Sigmoid colon (tissue), 6 donors: ENCODE measurements at regions not wholly inside any gene's neighbourhood (a gene's known extent, or its start where the extent isn't known, plus 50 kb on each side); places are given as distances from the start of the nearest gene placed in this dataset.

Experiments
- DNase-seq: peaks from one replicate; pipeline ENCODE4 v3.0.0-alpha.2; 2019
- H3K27ac ChIP-seq, 4 donors: fragments of 200-600 bp; sonication (generic); one replicate each; pipeline ENCODE4 v1.5.1; 2016 to 2019; ENCODE audit warnings: mild to moderate bottlenecking in 1 of 4
- H3K27me3 ChIP-seq, 3 donors: fragments of 200-600 bp; sonication (generic); one replicate each; pipeline ENCODE4 v1.5.1; 2019; ENCODE audit warnings: mild to moderate bottlenecking in 1 of 3
- H3K36me3 ChIP-seq, 4 donors: fragments of 200-600 bp; sonication (generic); one replicate each; pipeline ENCODE4 v1.5.1; 2016 to 2019
- H3K4me1 ChIP-seq, 4 donors: fragments of 200-600 bp; sonication (generic); one replicate each; pipeline ENCODE4 v1.5.1; 2017 to 2019
- H3K4me3 ChIP-seq, 4 donors: fragments of 200-600 bp; sonication (generic); one replicate each; pipeline ENCODE4 v1.5.1; 2017 to 2019; ENCODE audit warnings: mild to moderate bottlenecking in 2 of 4, moderate library complexity in 1 of 4
- H3K9me3 ChIP-seq, 4 donors: fragments of 200-600 bp in 3 of 4; sonication (generic) in 3 of 4; one replicate each; pipeline versions ENCODE4 v1.5.1 to v1.6.1; 2013 to 2019
- EP300 ChIP-seq, 4 donors: sonication (generic); formaldehyde crosslinking; IDR thresholded peaks; one replicate each; pipeline ENCODE4 v1.6.1; 2017; ENCODE audit warnings: antibody characterized with exemption in 4 of 4
- POLR2A ChIP-seq, 2 donors: fragments of 450-650 bp; IDR thresholded peaks; one replicate each; pipeline ENCODE4 v1.6.1; 2016; ENCODE audit warnings: antibody characterized with exemption in 2 of 2, mild to moderate bottlenecking in 2 of 2, moderate library complexity in 2 of 2
- POLR2AphosphoS5 ChIP-seq, 4 donors: sonication (generic); formaldehyde crosslinking; IDR thresholded peaks; one replicate each; pipeline ENCODE4 v1.6.1; 2017; ENCODE audit warnings: antibody characterized with exemption in 4 of 4
- WGBS, 2 donors: extraction: QIAGEN DNeasy Blood & Tissue Kit; methylation state at CpG; one replicate each; pipeline ENCODE4 v1.1.7; 2013; 5-methylcytosine and 5-hydroxymethylcytosine counted together
- intact Hi-C: fragments of 100-400 bp; cut with DNase I; formaldehyde crosslinking; loops from one replicate; pipeline ENCODE4 v1.15.1; 2023
- TF ChIP-seq, protein P1 (sequence below), 4 experiments: fragments of 450-650 bp in 3 of 4; fragments of 200-600 bp in 1 of 4; IDR thresholded peaks; one replicate each; pipeline ENCODE4 v1.5.1; 2016 to 2019; ENCODE audit warnings: antibody characterized with exemption in 4 of 4, mild to moderate bottlenecking in 3 of 4, moderate library complexity in 2 of 4
- donor health status: healthy with polysubstance abuse.
- donor health status: healthy.

DNA sequence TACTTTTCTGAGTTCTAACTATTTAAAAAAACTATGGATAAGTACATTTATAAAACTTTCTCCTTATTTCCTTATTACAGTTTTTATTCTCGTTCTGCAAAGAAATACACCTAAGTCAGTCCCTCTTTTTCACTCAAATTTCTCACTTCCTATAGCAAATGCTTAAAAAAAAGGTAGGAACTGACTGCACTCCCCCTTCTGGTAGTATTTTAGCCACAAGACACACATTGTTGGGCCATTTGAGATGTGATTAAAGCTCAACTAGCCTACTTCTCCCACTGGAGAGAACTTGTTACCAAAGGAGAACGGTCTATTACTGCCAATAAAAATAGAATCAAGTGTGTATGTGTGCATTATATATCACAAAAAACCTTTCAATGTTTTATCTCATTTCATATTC is 521.9 kb upstream of the PRMT6 start:
- DNase-seq = no peak
- no peaks in the 10 kb centered on the region for H3K4me1 ChIP-seq
- no peaks in the 10 kb centered on the region for H3K36me3 ChIP-seq
- no peaks in the 10 kb centered on the region for H3K9me3 ChIP-seq
- H3K4me3 ChIP-seq = no peak overlapping the region
- TF ChIP-seq, protein P1, sequence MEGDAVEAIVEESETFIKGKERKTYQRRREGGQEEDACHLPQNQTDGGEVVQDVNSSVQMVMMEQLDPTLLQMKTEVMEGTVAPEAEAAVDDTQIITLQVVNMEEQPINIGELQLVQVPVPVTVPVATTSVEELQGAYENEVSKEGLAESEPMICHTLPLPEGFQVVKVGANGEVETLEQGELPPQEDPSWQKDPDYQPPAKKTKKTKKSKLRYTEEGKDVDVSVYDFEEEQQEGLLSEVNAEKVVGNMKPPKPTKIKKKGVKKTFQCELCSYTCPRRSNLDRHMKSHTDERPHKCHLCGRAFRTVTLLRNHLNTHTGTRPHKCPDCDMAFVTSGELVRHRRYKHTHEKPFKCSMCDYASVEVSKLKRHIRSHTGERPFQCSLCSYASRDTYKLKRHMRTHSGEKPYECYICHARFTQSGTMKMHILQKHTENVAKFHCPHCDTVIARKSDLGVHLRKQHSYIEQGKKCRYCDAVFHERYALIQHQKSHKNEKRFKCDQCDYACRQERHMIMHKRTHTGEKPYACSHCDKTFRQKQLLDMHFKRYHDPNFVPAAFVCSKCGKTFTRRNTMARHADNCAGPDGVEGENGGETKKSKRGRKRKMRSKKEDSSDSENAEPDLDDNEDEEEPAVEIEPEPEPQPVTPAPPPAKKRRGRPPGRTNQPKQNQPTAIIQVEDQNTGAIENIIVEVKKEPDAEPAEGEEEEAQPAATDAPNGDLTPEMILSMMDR (IDR thresholded peaks at IDR 0.05) = no peak
- TF ChIP-seq POLR2A (IDR thresholded peaks at IDR 0.05) (no peak), POLR2AphosphoS5 (IDR thresholded peaks at IDR 0.05) (no peak), EP300 (IDR thresholded peaks at IDR 0.05) (no peak)
- no peaks in the 10 kb centered on the region for H3K27me3 ChIP-seq
- H3K27ac ChIP-seq = no peak overlapping the region
- intact Hi-C loops = no loop called here
- WGBS, 2 donors = 41 to 57% methylated on average over 2 of the region's 2 CpGs

- intact Hi-C loops = no loop called here
- H3K4me1 ChIP-seq = no peaks in the 10 kb centered on the region
- no peaks in the 10 kb centered on the region for H3K36me3 ChIP-seq
- DNase-seq = no peak
- H3K27me3 ChIP-seq = no peaks in the 10 kb centered on the region
- no peak overlapping the region for H3K27ac ChIP-seq
- no peak overlapping the region for H3K4me3 ChIP-seq
- H3K9me3 ChIP-seq = peaks cover 0 to 4% (median 1%) of the 10 kb centered on the region in 4 donors
- TF ChIP-seq, protein P1 (IDR thresholded peaks at IDR 0.05) = no peak
- TF ChIP-seq EP300 (IDR thresholded peaks at IDR 0.05) (no peak), POLR2AphosphoS5 (IDR thresholded peaks at IDR 0.05) (no peak), POLR2A (IDR thresholded peaks at IDR 0.05) (no peak)
Observed at GRCh38 chr1:106536741-106537140, 519.7 kb upstream of the PRMT6 start.

DNA sequence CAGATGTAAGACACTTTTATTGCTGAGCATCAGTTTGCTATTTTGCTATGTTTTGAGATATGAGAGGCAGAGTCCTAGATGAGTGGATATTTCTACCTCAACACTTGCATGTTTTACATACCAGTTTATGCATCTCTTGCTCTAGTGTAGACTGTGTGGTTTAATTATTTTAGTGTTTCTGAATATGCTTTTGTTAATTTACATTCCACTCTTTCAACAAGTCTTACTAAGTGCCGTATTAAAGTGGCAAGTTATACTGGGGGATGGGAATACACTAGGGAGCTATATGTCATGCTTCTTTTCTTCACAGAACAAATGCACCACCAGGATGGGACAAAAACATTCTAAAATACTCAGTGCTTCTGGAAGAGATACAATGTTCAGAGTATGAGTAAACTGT is 507.7 kb upstream of the PRMT6 start:
- Histone ChIP-seq H3K36me3 (no peaks in the 10 kb centered on the region), H3K27me3 (no peaks in the 10 kb centered on the region), H3K27ac (no peak overlapping the region), H3K4me1 (peaks cover 0 to 12% (median 8%) of the 10 kb centered on the region in 4 donors), H3K4me3 (no peak overlapping the region), H3K9me3 (no peaks in the 10 kb centered on the region)
- intact Hi-C loops = no loop called here
- no peak for DNase-seq
- TF ChIP-seq POLR2AphosphoS5 (IDR thresholded peaks at IDR 0.05) = no peak
- TF ChIP-seq POLR2A (IDR thresholded peaks at IDR 0.05) = no peak
- no peak for TF ChIP-seq EP300 (IDR thresholded peaks at IDR 0.05)
- TF ChIP-seq, protein P1 (IDR thresholded peaks at IDR 0.05) = no peak
- WGBS, 2 donors = 74 to 81% methylated on average over 1 of the region's 1 CpG

DNA sequence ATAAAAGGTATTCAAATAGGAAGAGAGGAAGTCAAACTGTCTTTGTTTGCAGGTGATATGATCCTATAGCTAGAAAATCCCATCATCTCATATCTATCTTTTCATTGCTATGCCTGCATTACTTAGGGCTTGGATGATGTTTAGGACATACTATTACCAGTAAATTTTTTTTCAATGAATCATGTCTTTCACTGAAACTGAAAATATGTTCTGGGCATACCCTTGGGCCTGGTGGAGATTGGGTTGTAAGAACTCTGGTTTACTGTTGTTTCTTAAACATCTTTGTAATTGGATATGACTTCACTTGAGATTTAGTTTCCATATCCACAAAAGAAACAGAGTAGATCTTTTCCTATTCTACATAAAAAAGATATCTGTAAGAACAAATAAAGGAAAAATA is 502.2 kb upstream of the PRMT6 start:
- no peak overlapping the region for H3K27ac ChIP-seq
- no peak for DNase-seq
- H3K27me3 ChIP-seq = no peaks in the 10 kb centered on the region
- intact Hi-C loops = no loop called here
- no peak overlapping the region for H3K4me3 ChIP-seq
- no peaks in the 10 kb centered on the region for H3K9me3 ChIP-seq
- TF ChIP-seq POLR2AphosphoS5 (IDR thresholded peaks at IDR 0.05) = no peak
- TF ChIP-seq EP300 (IDR thresholded peaks at IDR 0.05) = no peak
- no peak for TF ChIP-seq POLR2A (IDR thresholded peaks at IDR 0.05)
- TF ChIP-seq, protein P1 (IDR thresholded peaks at IDR 0.05) = no peak
- no peaks in the 10 kb centered on the region for H3K4me1 ChIP-seq
- H3K36me3 ChIP-seq = no peaks in the 10 kb centered on the region

DNA sequence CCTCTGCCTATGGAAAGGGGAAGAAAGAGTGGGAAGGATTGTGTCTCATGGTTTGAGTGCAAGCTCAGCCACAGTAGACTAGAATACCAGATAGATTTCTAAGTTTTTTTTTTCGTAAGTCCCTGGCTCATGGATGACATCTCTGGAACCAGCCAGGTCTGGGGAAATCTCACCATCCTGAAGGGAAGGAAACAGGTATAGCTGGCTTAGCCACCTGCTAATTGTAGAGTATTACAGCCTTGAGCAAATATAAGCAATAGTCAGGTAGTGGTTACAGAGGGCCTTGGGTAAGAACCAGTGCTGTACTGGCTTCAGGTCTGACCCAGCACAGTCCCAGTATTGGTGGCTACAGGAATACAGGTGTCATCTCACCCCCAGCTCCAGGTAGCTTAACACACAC is 500.9 kb upstream of the PRMT6 start:
- Histone ChIP-seq H3K36me3 (no peaks in the 10 kb centered on the region), H3K9me3 (no peaks in the 10 kb centered on the region), H3K4me1 (no peaks in the 10 kb centered on the region), H3K27ac (no peak overlapping the region), H3K4me3 (no peak overlapping the region), H3K27me3 (no peaks in the 10 kb centered on the region)
- no peak for DNase-seq
- no peak for TF ChIP-seq EP300 (IDR thresholded peaks at IDR 0.05)
- no peak for TF ChIP-seq POLR2A (IDR thresholded peaks at IDR 0.05)
- TF ChIP-seq, protein P1 (IDR thresholded peaks at IDR 0.05) = no peak
- no peak for TF ChIP-seq POLR2AphosphoS5 (IDR thresholded peaks at IDR 0.05)
- WGBS, 2 donors = 68 to 84% methylated on average over 1 of the region's 1 CpG
- intact Hi-C loops = no loop called here
